GM18508 (cell line): ENCODE measurements at regions not wholly inside any gene's neighbourhood (a gene's known extent, or its start where the extent isn't known, plus 50 kb on each side); places are given as distances from the start of the nearest gene placed in this dataset.

ENCODE experiments used
- ATAC-seq: cut with Tn5 transposase; IDR thresholded peaks from one replicate; pipeline ENCODE4 v1.9.1; 2021; ENCODE audit warnings: moderate number of reproducible peaks; ENCODE audit not compliant: insufficient read depth, unreplicated experiment

DNA sequence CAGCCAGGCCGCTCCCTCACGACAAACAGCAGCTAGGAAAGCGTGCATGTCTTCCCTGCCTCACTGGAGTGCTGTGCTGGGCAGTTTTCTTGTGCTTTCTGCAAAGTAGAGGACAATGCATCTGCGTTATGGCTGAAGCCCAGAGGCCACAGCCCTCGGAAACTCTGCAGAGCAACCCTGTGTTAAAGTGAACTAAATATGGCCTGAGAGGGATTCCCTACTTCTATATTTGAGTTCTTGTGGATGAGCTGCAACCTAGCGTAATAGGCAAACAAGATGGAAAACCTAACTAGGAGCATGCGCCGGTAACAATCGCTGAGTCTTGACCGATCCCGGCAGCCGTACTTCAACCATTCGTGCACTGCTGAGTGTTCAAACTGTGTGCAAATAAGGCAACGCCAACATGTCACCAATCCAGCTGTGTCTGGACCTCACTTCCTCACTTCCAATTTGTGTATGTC is 471.9 kb upstream of the HS6ST1 start:
- ATAC-seq: no peak

DNA sequence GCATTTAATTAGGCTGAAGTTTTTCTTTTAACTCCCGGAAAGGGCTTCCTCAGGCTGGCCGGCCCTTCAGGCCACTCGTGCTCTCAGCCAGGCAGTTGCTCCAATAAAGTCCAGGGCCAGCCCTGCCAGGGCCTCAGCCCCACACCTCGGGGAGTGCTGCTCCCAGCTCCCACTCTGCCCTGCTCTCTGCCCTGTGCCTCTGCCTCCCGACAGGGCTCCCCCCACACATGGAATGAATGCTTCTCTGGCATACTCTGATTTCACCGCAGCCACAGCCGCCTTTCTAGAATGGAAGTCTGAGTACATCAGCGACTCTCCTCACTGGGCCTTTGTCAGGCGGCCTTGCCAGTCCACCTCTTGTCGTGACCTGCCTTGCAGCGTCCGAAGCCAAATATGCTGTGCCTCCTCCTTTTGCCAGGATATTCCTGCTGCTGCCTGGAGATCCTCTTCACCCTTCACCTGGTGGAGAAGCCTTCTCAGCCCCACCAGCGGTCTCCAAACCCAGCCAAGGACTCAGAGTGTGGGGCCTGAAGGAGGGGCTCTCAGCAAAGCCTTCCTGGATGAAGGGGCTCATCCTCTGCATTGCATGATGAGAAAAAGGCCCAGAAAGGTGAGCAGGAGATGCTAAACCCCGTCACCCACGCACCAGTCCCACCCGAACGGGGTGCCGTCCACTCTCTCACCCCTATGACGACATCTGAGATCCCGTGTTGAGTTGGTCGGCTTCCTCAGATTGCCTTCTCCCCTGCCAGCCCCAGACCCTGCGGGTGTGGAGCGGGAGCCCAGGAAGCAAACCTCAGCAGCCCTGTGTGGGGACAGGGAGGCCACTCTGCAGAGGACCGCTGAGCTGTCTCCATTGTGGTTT is 472.7 kb upstream of the HS6ST1 start:
- no peak for ATAC-seq

DNA sequence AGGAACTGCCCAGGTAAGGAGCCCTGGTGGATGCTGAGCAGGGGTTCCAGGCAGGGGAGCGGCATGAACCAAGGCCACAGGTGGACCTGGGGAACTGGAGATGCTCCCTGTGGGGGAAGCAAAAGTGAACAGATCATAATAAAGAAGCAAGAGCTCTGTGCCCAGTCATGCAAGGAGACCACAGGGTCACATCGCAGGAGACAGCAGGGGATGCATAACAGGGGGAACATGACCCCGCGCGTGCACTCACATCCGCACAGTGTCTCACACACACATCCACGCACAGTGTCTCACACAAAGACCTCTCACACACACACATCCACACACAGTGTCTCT is 473.3 kb upstream of the HS6ST1 start:
- no peak for ATAC-seq

DNA sequence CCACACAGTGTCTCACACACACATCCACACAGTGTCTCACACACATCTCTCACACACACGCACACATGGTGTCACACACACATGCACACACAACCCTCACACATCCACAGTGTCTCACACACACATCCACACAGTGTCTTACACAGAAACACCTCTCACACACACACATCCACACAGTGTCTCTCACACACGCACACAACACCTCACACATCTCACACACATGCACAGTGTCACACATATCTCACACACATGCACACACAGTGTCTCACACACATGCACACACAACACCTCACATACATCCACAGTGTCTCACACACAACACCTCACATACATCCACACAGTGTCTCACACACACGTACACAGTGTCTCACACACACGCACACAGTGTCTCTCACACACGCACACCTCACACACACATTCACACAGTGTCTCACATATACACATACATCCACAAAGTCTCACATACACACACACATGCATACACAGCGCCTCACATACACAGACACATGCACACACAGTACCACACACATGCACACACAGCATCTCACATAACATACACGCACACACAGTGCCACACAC is 473.9 kb upstream of the HS6ST1 start:
- no peak for ATAC-seq

DNA sequence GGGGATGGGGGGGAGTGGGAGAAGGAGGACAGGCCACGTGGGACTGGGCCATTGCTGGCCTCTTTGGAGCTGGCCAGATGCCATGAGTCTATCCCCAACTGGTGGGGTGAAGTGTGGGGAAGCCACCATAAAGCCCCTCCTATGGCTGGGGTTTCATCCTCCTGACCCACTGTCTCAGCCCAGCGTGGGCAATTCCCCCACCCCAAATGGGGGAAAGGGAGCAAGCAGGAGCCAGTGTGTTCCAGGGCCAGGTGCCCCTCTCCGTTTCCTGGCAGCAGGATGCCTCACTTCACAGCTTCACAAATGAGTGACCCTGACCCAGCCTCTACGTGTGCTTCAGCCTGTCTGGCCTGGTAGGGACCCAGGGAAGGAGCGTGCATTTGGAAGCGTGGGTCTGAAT is 474.7 kb upstream of the HS6ST1 start:
- no peak for ATAC-seq

DNA sequence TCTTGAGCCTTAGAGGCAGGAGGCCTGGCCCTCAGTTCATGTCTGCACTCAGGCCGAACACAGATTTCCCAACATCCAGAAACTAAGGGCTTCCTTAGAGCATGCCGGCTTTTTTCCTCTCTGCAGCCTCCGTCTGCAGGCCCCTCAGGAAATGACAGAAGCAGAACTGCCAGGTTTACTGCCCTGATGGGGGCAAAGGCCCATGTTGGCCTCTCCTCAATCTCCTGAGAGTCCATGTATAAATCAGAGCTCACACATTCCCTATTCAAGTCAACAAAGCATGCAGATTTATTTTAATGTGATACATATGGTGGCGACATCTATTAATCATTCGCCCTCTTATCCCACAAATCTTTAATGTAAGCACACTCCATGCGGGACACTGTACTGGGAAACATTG is 475.6 kb upstream of the HS6ST1 start:
- ATAC-seq: no peak

DNA sequence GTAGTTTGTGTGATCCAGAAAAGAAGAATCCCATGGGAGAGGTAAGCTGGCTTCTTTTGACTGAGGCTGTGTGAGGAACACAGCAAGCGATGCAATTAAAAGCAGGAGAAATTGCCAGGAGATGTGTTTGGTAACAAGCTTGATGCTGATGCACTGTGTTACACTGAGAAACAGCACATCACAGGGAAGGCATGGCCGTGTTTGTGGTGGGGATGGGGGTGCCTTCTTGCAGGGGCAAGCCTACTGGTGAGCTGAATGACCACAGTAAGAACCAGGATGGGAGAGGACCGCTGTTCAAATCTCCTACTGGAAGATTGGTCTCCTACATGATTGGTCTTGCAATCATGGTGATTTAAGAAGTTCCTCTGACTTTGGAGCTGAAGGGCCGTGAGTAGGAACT is 477.7 kb upstream of the HS6ST1 start:
- no peak for ATAC-seq

DNA sequence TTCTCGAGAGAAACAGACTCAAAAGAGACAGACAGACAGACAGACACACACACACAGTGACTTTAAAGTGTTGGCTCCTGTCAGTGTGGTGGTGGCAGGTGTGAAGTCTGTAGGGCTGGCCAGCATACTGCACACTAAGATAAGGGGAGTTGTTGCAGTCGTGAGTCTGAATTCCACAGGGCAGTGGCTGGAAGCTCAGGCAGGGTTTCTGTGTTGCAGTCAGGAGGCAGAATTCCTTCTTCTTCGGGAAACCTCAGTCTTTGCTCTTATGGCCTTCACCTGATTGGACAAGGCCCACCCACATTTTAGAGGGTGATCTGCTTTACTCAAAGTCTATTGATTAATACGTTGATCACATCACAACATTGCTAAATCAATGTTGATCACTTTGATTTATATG is 478.4 kb upstream of the HS6ST1 start:
- no peak for ATAC-seq

DNA sequence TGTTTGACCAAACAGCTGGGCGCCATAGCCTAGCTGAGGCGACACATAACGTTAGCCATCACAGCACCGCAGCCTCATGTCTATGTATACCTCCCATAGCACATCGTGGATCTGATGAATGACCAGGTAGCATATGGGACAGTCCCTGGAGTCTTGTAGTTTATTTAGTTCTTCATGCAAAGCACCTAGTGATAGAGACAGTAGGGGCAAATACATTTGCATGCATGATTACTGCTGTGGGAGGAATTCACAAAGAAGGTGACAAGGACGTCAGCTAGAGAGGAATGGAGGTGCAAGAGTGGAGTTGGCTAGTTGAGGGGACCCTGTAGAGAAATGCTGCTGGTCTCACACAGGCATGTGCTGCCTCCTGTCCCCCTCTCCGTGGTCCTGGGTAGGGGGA is 478.9 kb upstream of the HS6ST1 start:
- ATAC-seq: no peak

DNA sequence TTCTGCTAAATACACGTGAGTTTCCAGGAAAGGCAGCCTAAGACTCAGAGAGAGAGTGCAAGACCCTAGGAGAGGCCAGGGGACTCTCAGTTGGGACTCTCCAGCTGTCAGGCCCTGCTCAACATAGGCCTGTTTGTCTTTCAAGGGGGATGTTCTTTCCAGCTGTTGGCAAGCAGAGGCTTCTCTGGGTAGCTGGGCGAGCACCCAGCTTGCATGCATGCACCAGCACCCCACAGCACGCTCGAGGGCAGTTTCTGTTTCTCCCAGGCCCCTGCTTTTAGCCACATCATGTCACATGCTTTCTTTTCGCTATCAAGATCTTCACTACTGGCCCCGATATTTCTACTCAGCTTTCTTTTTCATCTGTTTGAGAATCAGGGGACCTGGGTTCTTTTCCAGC is 479.3 kb upstream of the HS6ST1 start:
- ATAC-seq: no peak

DNA sequence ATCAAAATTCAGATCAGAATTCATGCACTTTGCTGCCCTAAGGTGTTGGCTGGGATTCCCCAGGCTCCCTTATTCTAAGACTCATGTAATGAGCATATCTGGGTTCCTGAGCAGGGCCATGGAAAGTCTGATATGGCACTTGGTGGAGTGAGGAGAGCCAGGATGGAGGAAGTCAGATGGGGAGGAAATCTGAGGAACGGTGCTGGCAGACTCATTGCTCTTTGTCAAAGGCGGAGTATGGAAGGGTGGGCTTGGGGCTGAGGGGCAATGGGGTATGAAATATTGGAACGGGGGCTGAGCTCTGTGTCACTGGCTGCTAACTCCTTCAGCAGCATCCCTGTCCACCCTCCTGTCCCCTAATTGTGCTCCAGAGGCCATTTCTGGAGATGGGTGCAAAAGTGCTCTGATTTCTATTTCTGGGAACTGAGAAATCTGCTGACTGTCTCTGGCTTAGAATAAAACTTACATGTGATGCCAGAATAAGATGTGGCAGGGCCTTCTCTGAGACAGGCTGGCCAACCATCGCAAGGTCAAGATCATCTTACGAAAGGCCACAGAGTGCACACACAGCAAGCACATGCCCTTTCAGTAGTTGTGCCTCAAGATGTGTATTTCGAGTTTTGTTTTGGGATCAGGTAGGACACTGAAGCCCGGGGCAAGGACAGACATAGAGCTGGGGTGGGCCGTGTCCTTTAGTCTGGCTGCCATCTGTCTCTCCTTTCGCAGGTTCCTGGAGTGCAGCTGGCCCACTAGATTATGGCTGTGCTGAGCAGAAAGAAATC is 480.0 kb upstream of the HS6ST1 start:
- ATAC-seq: no peak

DNA sequence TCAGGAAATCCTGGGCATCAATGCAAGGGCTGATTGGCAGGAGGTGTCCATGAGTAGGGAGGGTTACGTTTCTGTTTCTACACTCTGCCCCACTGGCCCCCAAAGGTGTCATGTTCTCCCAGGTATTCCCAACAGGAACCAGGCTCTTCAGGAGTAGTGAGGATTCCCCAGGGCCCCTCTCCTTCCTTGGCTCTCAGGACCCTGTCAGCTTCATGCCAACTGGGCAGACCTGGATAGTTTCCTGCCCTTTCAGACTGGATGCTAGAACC is 480.6 kb upstream of the HS6ST1 start:
- ATAC-seq: no peak

DNA sequence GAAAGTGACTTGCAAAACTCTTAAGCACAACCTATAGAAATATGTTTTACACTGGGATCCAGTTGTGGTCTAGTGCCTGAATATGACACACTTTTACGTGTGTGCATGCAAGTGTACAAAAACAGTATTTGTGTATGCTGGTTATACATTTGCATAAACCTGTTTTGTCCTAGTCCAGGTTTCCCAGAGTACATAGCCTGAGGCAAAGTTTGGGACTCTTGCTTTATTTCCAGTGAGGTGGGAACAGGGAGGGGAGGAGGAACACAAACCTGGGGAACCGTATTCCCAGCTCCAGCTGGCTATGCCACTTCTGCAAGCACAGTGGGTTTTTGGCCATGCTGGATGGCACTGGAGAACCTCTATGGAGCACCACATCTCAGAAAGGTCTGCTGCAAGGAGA is 481.1 kb upstream of the HS6ST1 start:
- ATAC-seq: no peak

DNA sequence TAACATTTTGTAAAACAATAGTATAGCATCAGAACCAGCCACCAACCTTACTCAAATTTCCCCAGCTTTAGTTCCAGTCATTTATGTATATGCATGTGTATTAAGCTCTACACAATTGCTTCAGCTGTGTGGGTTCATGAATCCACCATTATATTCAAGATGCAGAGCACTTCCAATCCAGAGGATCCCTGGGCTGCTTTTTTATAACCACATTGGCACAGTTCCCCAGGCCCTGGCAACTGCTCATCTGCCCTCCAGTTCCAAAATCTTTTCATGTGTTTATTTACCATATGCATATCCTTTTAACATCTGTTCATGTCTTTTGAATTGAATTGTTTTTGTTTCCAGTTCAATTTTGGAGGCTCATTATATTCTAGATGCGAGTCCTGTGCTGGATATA is 482.9 kb upstream of the HS6ST1 start:
- ATAC-seq: no peak

DNA sequence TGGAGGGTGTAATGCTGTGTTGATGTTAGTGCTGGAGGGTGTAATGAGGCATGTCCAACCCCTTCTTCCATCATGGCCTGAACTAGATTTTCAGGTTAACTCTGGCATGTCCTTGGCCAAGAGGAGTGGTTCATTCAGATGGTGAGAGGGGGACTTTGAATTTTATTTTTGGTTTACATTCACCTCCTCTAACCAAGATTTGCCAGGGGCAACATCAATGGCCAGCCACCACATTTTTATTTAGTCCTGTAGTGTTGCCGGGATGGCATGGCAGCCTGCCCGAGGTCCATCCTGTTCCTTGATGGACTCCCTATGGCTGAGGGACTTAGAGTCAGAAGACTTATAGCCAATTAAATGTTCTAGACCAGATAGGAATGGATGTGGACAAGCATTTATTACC is 484.6 kb upstream of the HS6ST1 start:
- no peak for ATAC-seq

DNA sequence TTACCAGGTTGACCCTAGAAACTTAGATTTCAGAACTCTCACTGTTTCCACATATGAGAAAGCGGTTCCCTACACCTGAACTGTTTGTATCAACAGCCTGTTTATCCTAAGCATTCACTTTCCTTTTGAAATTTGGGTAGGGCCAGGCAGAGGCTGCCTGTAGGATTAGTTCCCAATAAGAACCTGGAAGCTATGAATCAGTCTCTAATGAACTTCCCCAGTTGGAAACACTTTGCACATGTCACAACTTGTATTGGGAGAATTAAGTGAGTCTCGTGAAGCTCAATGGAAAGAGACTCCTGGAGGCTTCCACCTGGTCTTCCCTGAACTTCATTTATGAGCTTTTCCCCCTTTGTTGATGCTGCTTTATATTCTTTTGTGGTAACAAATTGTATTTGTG is 486.6 kb upstream of the HS6ST1 start:
- ATAC-seq: no peak

DNA sequence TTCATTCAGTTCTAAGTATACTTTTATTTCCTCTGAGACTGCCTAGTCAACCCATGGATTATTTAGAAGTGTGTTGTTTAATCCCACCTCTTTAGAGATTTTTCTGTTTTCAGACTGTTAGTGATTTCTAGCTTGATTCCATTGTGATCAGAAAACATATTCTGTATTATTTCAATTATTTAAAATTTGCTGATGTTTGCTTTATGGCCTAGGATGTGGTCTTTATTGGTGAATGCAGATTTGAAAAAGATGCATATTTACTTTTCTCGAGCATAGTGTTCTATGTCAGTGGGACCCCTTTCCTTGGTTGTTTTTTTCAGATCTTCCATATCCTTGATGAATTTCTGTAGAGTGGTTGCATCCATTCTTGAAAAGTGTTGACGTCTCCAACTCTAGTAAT is 487.2 kb upstream of the HS6ST1 start:
- no peak for ATAC-seq

DNA sequence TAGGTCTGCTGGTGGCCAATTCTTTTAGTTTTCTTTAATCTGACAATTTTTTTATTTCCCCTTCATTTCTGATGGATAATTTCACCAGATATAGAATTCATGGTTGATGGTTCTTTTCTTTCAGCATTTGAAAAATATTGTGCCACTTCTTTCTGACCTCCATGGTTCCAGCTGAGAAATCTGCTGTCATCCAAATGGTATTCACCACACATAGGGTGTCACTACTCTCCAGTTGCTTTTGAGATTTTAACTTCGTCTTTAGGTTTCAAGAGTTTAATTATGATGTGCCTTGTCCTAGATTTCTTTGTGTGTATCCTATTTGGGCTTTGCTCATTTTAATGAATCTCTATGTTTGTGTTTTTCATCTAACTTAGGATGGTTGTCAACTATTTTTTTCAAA is 488.6 kb upstream of the HS6ST1 start:
- no peak for ATAC-seq

DNA sequence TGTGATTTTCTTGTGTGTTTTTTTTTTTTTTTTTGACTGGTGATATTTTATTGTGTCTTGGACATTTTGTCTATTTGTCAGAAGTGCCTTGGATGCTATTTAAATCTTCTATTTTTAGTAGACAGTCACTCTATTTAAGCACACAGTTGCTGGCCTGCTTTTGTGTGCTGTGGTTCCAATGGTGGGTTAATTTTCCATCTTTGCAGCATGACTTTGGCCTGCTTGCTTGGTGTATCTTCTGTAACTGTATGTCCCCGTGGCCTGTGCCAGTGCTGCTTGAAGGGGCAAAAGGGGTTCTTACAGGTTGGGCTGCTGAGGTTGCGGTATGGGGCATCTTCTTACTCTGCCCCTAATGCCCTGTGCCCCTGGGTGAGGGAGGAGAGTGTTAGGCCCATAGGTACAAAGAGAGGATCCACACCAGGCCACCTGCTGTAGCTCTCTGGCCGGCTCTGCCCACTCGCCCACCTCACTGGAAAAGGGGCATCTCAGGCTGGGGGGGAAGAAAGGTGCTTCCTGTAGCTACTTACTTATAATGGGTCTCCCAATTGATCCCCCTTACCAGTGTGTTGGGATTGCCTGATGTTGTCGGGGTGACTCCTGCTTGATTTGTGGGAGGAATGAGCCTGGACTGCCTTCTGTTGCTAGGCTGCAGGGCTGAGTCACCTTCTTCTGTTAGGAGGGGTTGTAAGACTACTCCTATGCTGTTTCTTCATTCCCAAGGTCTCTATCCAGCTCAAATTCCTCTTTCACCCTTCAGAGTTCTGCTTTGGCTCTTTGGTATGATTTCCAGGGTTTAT is 490.0 kb upstream of the HS6ST1 start:
- no peak for ATAC-seq

DNA sequence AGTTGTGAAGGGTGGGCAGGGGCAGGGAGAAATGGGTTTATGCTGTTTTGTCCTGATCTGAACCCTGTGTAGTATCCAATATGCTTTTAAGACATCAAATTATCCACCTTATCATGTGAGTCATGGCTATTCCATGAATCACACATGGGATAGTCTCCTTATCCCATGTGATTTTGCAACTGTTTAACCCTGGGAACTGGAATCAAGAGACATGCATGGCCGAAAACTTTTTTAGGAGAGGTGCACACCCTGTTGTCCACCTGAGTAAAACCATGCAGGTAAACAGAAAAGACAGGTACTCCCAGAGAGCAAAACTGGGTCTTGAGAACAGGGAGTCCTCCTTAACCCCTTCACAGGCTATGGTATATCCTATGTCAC is 490.6 kb upstream of the HS6ST1 start:
- no peak for ATAC-seq

DNA sequence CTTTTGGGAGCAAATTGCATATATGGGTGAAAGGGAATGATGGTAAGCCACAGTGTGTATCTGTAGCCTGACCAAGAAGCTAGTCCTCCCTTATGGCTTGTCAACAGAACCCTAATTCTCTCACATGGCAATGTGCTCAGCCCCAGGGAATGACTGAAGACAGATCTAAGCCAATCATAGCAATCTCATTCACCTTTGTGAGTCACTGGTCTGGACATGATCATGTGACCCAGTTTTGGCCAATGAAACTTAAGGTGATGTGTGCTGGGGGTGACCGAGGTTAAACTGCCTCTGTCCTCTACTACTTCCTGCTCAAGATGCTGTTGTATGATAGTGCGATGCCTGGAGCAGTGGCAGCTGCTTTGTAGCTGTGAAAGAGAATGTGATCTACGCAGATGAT is 491.2 kb upstream of the HS6ST1 start:
- ATAC-seq: no peak
